ENCODE measurements at regions not wholly inside any gene's neighbourhood (a gene's known extent, or its start where the extent isn't known, plus 50 kb on each side); places are given as distances from the start of the nearest gene placed in this dataset.
A peak's percentile ranks its signal among the peaks of the same experiment; 100 is the strongest.

DNA sequence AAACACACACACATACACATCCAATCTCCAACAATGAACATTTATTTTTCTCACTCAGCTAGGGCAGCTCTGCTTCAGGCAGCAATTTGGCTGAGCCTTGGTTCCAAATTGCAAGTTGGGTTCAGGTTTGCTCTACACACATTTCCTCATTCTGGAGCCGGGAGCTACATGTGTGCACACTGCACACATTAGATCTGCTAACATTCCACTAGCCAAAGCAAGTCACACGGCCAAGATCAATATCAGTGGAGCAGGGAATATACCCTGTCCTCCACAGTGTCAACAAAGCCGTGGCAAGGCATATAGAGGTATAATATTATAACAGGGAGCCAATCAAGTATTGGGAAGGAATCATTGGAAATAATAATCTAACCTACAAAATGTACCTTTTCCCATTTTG is 57.5 kb upstream of the PPP1R3C start:
- TF ChIP-seq CTCF (conservative IDR thresholded peaks at IDR 0.05) = no peak
- peak overlapping the region; percentile 49 for H3K27ac ChIP-seq

- peak overlapping the region; percentile 49 for H3K27ac ChIP-seq
- no peak for TF ChIP-seq CTCF (conservative IDR thresholded peaks at IDR 0.05)
These were observed 56.9 kb upstream of the PPP1R3C start for GRCh38 chr10:91689731-91690168.

GRCh38 chr10:91684841-91685240 is 52.0 kb upstream of the PPP1R3C start:
- TF ChIP-seq CTCF (conservative IDR thresholded peaks at IDR 0.05) = no peak
- H3K27ac ChIP-seq = no peak overlapping the region

DNA sequence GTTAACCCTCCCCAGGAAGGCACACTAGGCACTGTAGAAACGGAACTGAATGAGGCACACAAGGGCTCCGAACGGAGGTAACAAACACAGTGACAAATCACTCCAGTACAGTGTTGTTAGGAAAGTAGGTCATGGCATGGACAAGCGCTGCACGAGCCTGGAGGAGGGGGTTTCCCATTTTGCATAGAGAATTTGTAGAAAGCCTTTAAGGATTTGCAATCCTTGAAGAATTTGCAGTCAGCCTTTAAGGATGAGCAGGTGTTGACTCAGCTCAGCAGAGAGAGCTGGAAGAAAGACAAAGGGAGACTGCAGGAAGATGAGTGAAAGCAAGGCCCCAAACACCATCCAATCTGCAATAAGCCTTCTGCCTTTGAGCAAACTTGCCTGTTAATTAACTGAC is 51.1 kb upstream of the PPP1R3C start:
- TF ChIP-seq CTCF (conservative IDR thresholded peaks at IDR 0.05) = no peak
- H3K27ac ChIP-seq = no peak overlapping the region

DNA sequence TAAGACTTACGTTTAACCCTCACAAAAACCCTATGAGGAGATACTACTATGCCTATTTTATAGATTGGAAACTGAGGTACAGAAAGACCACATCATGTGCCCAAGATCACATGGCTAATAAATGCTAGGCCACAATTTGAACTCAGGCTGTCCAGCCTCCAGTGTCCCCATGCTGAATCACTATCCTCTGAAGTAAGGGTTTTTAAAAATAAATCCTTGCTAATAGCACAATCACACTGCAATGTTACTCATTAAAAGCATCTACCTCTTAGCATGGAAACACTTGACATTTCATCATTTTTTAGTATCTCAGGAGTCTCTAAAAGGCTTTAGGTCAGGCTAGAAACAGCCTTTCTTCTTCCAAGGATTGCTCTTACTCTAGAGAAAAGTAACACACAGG is 50.0 kb upstream of the PPP1R3C start:
- H3K27ac ChIP-seq = no peak overlapping the region
- no peak for TF ChIP-seq CTCF (conservative IDR thresholded peaks at IDR 0.05)
